ENCODE measurements at regions not wholly inside any gene's neighbourhood (a gene's known extent, or its start where the extent isn't known, plus 50 kb on each side); places are given as distances from the start of the nearest gene placed in this dataset.
A peak's percentile ranks its signal among the peaks of the same experiment; 100 is the strongest.

DNA sequence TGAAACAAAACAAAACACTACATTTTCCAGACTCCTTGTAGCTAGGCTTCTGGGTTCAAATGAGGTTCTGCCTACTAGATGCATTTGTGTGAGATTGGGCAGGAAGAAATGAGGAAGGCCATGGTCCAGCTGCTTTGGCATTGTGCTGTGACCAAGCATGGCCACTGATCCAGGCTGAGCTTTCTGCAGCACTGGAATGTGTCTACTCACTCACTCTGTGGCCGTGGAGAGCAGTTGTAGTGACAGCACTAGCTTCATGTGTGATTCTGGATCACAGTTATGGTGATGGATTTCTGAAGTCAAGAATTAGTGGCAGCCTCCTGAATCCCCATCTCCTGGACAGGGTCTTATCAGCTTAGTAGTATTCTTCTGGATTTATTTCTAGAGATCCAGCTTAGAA is 358.9 kb downstream of the GPAT3 start:
- DNase-seq = no peak

DNA sequence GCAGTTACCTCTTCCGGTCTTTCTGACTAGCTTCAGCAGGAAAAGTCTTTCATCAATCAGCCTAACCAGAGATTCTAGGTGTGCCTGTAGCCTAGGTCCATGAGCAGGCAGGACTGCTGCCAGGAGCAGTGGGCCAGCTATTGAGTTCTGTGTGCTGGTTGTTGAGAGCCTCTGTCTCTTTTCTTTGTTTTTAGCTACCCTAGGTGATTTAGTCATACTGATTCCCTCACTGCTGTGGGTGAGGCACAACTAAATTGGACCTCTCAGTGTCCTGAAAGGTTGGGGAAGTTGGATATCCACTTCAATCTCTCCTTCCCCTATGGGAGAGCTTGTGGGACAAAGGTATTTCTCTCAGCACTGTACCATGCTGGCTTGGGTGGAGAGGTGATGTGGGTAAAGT is 354.9 kb downstream of the GPAT3 start:
- DNase-seq = no peak

GRCh38 chr4:83890231-83890630 is 354.3 kb downstream of the GPAT3 start:
- peak; percentile 10 for DNase-seq

GRCh38 chr4:83889802-83890201 is 353.9 kb downstream of the GPAT3 start:
- peak; percentile 50 for DNase-seq

DNA sequence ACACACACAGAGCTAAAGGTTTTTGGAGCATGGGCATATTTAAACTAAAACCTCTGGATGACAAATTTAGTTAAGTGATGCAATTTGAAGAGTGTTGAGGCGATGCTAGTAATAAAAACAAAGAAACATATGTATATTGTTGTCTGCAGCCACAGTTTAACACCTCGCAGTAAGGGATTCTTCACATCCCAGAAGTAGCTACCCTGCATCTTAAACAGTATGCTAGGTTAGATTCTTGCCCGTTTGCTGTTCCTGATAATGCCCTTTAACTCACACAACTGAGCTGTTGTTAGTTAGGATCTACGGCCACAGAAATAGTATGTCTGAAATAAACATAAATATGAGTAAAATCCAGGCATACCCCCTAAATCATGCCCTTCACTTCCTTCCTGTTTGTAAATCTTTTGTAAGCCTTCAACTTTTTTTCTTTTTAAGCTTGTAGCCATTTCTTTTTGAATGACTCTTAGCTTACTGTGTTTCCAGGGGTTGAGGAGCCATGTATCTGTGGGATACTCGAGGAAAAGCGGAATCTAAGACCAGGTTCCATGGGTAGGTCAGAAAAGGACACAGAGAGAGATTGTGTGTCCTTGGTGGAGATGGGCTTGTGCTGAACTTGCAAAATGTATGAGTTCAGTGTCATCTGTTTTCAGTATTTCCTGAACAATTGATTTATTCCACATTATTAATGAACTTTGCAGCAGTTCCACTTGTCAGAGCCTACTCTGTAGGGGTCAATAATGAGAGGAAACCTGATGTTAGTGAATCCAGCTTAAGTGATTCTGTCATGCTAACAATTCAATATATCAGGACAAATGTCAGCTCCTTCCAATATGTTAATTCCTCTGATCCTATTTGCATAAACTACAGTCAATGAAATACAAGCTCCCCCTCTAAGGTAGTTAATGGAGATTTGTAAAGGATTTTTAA is 349.6 kb downstream of the GPAT3 start:
- DNase-seq = no peak

DNA sequence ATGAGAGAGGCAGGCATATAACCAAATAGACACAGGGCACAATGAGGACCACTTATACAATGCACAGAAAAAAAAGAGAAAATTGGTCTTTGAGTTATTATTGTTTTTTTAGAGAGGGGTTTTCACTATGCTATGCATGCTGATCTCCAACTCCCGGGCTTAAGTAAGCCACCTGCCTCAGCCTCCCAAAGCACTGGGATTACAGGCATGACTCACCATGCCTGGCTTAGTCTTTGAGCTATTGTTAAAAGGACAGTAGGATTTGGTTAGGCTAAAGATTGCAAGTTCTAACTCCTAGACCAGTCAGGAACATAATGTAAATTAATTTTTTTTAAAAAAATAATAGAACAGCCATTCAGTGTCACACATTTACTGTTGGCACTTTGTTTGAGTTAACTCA is 340.1 kb downstream of the GPAT3 start:
- DNase-seq = peak; percentile 25

GRCh38 chr4:83875437-83875836 is 339.5 kb downstream of the GPAT3 start:
- DNase-seq = peak; percentile 29

- DNase-seq = no peak
Observed at GRCh38 chr4:83873996-83874395, 338.1 kb downstream of the GPAT3 start.

DNA sequence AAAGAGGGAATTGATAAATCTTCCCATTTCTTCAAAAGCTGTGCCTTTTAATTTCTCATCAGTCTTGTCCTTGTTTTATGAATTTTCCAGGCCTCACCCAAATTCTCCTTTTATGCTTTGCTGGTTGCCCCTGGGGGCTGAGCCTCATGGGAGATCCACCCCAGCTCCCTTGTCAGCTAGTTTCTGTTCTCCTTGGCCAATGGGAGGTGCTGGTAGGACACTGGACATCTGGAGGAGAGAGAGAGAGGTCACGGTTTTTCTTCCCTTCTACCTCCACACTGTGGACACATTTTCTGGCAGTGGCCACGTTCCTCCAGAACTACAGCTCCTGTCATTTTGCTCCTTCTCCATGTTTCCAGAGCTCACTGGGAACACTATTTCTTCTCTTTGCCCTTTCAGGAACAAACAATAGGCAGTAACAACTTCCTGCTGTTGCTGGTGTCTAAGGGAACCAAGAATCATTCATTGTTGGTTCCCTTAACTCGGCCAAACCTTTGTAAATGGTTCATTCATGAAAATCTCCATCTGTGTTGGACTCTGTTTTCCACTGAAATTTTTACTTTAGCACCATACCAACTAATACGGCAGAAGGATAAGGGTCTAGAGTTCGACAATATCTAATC is 334.5 kb downstream of the GPAT3 start:
- DNase-seq = no peak

DNA sequence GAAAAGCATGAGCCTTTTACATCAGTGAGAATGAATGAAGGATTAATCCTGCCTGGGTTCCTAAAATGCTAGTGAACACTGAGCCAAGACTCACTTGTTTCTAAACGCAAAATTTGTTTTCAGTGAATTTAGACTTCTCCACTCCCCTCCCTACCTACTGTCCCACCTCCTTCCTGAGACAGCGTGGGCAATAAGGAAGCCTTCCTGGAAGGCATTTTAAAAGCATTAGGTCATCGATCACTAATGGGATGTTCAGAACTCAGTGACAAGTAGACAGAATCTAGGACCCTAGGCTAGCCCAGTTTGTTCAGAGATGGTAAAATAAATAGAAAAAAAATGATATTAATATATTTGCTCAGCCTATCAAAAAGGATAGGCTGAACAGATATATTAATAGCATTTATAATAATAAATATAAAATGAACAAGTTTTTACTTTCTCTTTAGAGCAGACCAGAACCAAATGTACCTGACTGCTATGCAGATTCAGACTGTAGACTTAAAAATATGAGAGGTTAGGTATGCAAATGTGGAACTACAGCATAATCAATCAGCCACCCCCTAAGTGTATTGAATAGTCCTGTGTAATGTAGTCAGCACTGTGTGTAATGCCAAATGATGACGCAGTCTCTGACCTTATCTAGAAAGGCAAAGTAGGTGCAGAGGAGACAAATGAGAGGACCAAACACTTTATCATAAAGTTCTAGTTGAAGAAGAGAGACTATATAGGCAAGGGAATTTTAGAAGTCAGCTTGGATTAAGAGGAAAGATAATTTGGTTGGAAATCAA is 331.1 kb downstream of the GPAT3 start:
- DNase-seq = no peak

DNA sequence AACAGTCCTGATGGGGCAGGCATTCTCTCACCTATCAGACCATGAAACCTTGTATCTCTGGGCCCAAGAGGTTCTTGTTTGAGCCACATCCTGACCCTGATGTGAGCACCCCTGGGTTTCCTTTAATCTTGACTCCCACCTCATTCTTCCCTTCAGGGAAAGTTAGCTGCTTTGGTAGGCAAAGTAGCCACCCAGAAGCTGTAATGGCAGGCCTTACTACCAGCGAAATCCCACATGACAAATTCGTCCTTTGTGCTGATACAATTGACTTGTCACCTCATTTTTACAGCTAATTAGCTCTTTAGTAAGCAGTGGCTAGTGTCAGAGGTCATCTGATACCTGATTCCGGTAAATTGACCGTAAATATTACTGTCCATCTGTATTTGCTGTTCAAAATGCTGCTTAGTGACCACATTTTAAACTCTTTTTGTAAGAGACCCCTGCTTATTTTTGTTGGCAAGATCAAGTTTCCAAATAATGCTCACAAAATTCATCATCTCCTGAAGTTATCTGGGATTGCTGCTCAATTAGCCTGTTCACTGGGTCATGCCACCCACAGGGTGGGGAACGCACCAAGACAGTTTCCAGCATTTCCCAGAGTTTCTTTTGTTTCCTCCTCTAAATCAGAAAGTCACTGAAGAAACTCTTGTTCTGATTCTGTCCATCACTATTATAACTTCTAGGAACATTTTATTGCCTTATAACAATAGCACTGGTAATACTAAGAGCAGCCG is 329.7 kb downstream of the GPAT3 start:
- DNase-seq = no peak

DNA sequence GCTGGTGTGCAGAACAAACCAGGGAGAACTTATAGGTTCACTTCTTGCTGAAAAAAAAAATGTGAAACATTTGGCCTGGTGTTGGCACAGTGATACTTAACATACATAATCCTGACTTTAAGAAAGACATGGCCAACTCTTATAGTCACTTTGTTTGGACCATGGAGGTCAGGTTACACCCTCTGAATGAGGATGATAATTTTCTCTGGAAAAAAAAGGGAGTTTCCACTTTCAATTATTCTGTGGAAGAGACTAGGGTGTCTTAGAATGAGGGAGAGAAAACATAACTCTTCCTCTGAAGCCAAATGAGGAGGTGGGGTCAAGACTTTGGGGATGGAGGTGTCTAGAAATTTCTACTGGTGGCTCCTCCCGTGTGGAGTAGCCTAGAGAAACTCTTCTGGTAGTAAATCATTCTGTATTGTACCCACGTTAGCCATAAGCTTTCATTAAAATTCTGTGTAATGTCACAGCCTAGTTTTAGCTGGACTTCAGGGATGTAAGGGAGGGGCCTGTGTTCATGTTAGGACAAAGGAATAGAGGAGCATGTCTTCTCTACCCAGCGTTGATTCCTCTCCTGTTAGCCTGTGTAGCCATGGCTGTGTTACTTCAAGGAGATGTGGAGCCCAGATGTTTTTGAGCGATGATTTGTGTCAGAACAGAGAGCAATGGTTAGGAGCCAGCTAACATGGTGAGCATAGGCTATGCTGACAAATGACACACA is 328.3 kb downstream of the GPAT3 start:
- DNase-seq = no peak

- DNase-seq = no peak
Observed at GRCh38 chr4:83862471-83862870, 326.6 kb downstream of the GPAT3 start.

DNA sequence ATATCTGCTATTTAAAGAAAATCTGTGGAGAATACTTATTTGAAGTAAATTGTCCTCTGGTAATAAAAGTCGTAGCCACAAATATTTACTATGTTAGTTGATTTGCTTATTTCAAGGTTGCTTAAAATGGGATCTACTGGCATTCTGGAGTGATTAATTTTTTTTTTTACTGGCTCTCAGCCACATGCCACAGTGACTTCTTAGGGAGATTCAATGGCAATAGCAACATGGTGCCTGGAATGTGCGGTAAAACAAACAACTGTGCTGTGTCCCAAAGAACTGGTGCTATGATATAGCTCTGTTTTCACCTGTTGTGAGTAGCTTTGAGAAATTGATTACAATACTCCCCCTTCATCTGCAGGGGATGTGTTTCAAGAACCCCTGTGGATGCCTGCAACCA is 324.3 kb downstream of the GPAT3 start:
- DNase-seq = no peak

GRCh38 chr4:83858131-83858530 is 322.2 kb downstream of the GPAT3 start:
- DNase-seq = no peak

DNA sequence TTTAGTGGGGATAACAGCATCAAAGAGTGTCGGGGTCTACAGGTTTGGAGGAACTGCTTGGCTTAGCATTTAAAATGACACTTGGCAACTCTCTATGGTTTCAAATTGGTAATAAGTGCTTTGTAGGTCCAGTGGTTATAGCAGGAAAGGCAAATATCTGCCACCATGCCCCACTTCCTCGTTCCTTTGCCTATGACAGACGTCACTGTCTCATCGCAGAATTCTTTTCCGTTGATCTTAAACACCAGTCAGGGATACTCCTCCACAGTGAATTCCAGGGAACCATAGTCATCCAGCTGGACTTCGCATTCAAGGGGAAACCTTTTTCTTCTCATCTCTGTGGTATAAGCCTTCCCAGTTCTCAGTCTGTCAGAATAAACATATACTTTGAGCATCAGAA is 319.1 kb downstream of the GPAT3 start:
- peak; percentile 96 for DNase-seq

DNA sequence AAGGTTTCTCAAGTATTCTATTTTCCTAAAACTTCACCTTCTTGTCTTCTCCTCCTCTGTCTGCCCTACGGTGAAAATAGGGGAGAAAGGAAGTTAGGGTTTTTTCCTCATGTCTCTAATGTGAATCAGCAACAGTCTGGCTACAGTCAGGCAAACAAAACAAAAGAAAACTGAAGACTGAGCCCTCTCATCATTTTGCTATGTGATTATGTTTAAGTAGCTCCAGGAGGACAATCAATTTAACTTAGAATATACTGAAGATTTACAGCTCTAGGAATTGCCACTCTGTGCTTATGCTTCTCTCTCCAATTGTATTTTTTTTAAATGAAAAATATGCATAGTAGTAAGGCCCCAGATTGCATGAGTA is 316.2 kb downstream of the GPAT3 start:
- DNase-seq = peak; percentile 83

GRCh38 chr4:83851261-83852084 is 315.6 kb downstream of the GPAT3 start:
- DNase-seq = peak; percentile 53

DNA sequence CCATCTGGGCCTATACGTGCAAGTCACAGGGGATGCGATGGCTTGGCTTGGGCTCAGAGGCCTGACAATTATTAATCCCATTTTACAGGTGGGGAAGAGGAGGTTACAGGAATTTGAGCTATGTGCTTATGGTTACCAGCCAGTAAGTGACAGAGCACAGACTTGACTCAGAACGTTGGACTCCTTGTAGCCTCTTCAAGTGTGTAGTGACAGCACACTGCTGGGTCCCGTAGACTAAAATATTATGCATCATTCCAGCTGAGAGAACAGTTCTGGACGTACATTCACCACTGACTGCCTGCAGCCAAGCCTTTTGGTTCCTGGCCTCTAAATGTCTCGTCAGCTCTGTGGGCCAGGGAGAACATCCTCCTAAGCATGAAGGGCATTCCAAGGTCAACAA is 314.5 kb downstream of the GPAT3 start:
- peak; percentile 37 for DNase-seq

DNA sequence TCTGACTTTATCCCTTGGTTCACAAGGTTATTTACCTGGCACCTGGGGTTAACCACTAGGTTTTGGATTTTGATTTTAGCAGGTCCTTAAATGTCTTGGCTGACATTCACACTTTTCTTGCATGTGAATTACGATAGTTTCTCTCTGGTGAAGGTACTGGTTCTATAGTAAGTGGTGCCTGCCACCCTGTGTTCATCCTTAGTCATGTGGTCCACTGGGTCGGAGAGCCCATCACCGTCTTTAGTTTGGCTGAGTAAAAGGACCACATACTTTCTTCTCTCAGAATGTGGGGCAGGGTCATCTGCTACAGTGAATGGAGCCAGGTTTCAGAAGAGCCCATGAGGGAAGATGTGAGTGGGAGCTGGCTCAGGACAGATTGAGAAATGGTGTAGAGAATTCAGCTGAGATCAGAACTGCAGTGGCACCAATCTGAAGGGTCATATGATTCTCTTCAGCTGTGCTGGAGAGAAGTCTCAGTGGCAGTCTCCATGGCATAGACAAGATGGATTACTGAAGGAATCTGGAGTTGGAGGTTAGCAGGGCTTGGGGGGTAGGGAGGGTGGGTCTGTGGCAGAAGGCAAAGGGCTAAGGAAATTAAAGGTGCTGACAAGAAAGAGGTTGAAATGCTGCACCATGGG is 310.4 kb downstream of the GPAT3 start:
- no peak for DNase-seq

DNA sequence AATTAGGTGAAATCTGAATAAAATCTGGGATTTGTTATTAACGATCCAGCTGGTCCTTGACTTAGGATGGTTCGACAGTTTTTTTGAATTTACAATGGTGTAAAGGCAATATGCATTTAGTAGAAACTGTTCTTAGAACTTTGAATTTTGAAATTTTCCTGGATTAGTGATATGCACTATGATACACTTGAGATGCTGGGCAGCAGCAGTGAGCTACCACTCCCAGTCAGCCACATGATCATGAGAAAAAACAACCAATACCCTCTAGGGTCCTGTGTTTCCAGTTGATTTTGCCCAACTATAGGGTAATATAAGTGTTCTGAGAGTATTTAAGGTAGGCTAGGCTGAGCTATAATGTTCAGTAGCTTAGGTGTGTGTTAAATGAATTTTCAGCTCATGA is 303.7 kb downstream of the GPAT3 start:
- no peak for DNase-seq

All from fibroblast of upper back skin (primary cell).